Ovary (tissue), 7 donors: ENCODE measurements at regions not wholly inside any gene's neighbourhood (a gene's known extent, or its start where the extent isn't known, plus 50 kb on each side); places are given as distances from the start of the nearest gene placed in this dataset.

Source experiments
- DNase-seq, 5 donors: peaks; one replicate each; pipeline ENCODE4 v3.0.0-alpha.2; 2019 to 2020
- H3K27ac ChIP-seq, 2 donors: fragments of 200-600 bp; one replicate each; pipeline versions ENCODE4 v1.5.1 to v1.8.0; 2019 to 2022
- H3K27me3 ChIP-seq: fragments of 200-600 bp; one replicate; pipeline ENCODE4 v1.8.0; 2022
- H3K36me3 ChIP-seq: fragments of 200-600 bp; sonication (generic); one replicate; pipeline ENCODE4 v1.5.1; 2019
- H3K4me1 ChIP-seq: one replicate; pipeline ENCODE4 v1.8.1; 2013; ENCODE audit warnings: mild to moderate bottlenecking, moderate library complexity; ENCODE audit not compliant: insufficient read depth
- H3K4me3 ChIP-seq: fragments of 200-600 bp; sonication (generic); one replicate; pipeline ENCODE4 v1.5.1; 2017
- H3K9me3 ChIP-seq, 2 donors: fragments of 200-600 bp in 1 of 2; sonication (generic) in 1 of 2; one replicate each; pipeline versions ENCODE4 v1.5.1 to v1.8.1; 2013 to 2019; ENCODE audit warnings: mild to moderate bottlenecking in 1 of 2, moderate library complexity in 1 of 2
- EP300 ChIP-seq: sonication (generic); formaldehyde crosslinking; IDR thresholded peaks from one replicate; pipeline ENCODE4 v1.6.1; 2017; ENCODE audit warnings: antibody characterized with exemption
- POLR2A ChIP-seq: fragments of 450-650 bp; IDR thresholded peaks from one replicate; pipeline ENCODE4 v1.6.1; 2017; ENCODE audit warnings: antibody characterized with exemption, mild to moderate bottlenecking, moderate library complexity
- WGBS, 3 donors: extraction: QIAGEN DNeasy Blood & Tissue Kit in 1 of 3; methylation state at CpG; one replicate each; pipeline versions ENCODE4 v1.1.5 to v1.1.7; 2013 to 2017; 5-methylcytosine and 5-hydroxymethylcytosine counted together
- intact Hi-C, 4 donors: fragments of 100-400 bp; cut with DNase I; formaldehyde crosslinking; loops; one replicate each; pipeline versions ENCODE4 v1.11.0 to v1.15.1; 2022 to 2023
- TF ChIP-seq, protein P1 (sequence below), 3 donors: fragments of 450-650 bp in 2 of 3; fragments of 200-600 bp in 1 of 3; IDR thresholded peaks; one replicate each; pipeline versions ENCODE4 v1.5.1 to v1.8.0; 2016 to 2022; ENCODE audit warnings: antibody characterized with exemption in 3 of 3, mild to moderate bottlenecking in 1 of 3
- donor health status: DM: no; HTN: no; CAD: no; lungs with moderate emphysema.
- donor health status: DM: no; HTN: no; CAD: no.
- donor health status: Bipolar disorder and iron deficiency.
- donor health status: DM: no; HTN: no; CAD: no.
- donor health status: DM: yes; HTN: yes; CAD: no.

DNA sequence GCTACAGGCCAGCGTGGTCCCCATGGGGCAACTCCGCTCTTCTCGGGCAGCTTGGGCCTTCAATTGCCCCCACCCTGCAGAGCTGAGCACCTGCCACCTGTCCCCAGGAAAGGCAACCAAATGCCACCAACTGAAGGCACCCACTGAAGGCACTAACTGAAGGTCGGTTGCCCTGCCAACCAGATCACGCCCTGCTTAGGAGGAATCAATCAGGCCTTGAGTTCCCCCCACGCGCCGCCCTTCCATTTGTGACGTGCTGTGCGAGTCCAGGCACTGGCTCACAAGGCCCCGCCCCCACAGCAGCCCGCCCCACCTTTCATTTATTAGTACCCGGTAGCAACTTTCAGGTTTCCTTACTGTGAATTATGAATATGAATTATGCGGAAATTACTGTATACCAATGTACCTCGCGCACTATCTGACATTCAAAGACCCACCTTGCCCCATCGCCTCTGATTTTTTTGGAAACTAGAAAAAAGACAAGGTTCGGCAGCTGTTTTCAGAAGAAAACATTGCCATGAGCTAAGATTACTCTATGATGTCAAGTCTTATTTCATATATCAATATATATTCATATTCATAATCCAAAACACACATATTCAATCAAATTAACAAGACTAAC lies 83.6 kb upstream of the ABI1 start:
- no peaks in the 10 kb centered on the region for H3K27me3 ChIP-seq
- intact Hi-C loops: no loop called here
- no peaks in the 10 kb centered on the region for H3K36me3 ChIP-seq
- no peaks in the 10 kb centered on the region for H3K9me3 ChIP-seq
- no peak for DNase-seq
- no peak overlapping the region for H3K4me3 ChIP-seq
- WGBS, 3 donors: 80 to 86% (median 85%) methylated on average over 15 to 18 of the region's 18 CpGs
- no peaks in the 10 kb centered on the region for H3K4me1 ChIP-seq
- TF ChIP-seq POLR2A (no peak), EP300 (no peak)
- TF ChIP-seq, protein P1, sequence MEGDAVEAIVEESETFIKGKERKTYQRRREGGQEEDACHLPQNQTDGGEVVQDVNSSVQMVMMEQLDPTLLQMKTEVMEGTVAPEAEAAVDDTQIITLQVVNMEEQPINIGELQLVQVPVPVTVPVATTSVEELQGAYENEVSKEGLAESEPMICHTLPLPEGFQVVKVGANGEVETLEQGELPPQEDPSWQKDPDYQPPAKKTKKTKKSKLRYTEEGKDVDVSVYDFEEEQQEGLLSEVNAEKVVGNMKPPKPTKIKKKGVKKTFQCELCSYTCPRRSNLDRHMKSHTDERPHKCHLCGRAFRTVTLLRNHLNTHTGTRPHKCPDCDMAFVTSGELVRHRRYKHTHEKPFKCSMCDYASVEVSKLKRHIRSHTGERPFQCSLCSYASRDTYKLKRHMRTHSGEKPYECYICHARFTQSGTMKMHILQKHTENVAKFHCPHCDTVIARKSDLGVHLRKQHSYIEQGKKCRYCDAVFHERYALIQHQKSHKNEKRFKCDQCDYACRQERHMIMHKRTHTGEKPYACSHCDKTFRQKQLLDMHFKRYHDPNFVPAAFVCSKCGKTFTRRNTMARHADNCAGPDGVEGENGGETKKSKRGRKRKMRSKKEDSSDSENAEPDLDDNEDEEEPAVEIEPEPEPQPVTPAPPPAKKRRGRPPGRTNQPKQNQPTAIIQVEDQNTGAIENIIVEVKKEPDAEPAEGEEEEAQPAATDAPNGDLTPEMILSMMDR (IDR thresholded peaks at IDR 0.05): no peak
- H3K27ac ChIP-seq: no peak overlapping the region

GRCh38 chr10:26939962-26940354 lies 79.2 kb upstream of the ABI1 start:
- H3K4me3 ChIP-seq: no peak overlapping the region
- no peak for DNase-seq
- no peaks in the 10 kb centered on the region for H3K4me1 ChIP-seq
- no peaks in the 10 kb centered on the region for H3K9me3 ChIP-seq
- WGBS, 3 donors: 69 to 90% (median 89%) methylated on average over 7 to 8 of the region's 8 CpGs
- intact Hi-C loops: no loop called here
- no peaks in the 10 kb centered on the region for H3K27me3 ChIP-seq
- TF ChIP-seq EP300 (no peak), POLR2A (no peak)
- TF ChIP-seq, protein P1 (IDR thresholded peaks at IDR 0.05): no peak
- H3K27ac ChIP-seq: no peak overlapping the region
- no peaks in the 10 kb centered on the region for H3K36me3 ChIP-seq

- TF ChIP-seq POLR2A (no peak), EP300 (no peak)
- TF ChIP-seq, protein P1 (IDR thresholded peaks at IDR 0.05): no peak
- DNase-seq: no peak
- WGBS, 3 donors: 85 to 90% (median 87%) methylated on average over 22 of the region's 22 CpGs
These were observed 78.7 kb upstream of the ABI1 start for GRCh38 chr10:26939290-26939961.

DNA sequence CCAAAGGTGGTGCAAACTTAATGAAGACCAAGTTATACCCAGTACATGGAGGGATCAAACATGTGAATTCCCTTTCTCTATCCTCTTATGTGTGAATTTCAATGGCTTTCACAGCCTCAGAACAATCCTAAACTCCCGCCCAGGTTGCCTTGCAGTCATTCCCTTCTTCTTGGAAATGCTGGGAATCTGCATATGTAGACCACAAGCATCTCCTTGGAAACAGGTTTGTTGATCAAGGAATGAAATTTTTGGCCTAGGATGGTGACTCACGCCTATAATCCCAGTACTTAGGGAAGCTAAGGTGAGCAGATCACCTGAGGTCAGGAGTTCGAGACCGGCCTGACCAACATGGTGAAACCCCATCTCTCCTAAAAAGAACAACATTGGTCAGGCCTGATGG lies 77.8 kb upstream of the ABI1 start:
- intact Hi-C loops: no loop called here
- no peaks in the 10 kb centered on the region for H3K36me3 ChIP-seq
- no peaks in the 10 kb centered on the region for H3K9me3 ChIP-seq
- H3K27me3 ChIP-seq: no peaks in the 10 kb centered on the region
- no peaks in the 10 kb centered on the region for H3K4me1 ChIP-seq
- TF ChIP-seq, protein P1 (IDR thresholded peaks at IDR 0.05): no peak
- no peak for TF ChIP-seq EP300
- TF ChIP-seq POLR2A: no peak
- 71 to 84% (median 83%) methylated on average over 4 of the region's 4 CpGs for WGBS, 3 donors
- H3K27ac ChIP-seq: no peak overlapping the region
- DNase-seq: no peak
- no peak overlapping the region for H3K4me3 ChIP-seq

More at GRCh38 chr10:26939290-26939961, 78.7 kb upstream of the ABI1 start:
- Histone ChIP-seq H3K27me3 (no peaks in the 10 kb centered on the region), H3K4me3 (no peak overlapping the region), H3K27ac (no peak overlapping the region), H3K4me1 (no peaks in the 10 kb centered on the region), H3K36me3 (no peaks in the 10 kb centered on the region), H3K9me3 (no peaks in the 10 kb centered on the region)
- intact Hi-C loops: no loop called here
